SK-N-SH (cell line): ENCODE measurements at regions not wholly inside any gene's neighbourhood (a gene's known extent, or its start where the extent isn't known, plus 50 kb on each side); places are given as distances from the start of the nearest gene placed in this dataset.

Source experiments
- CTCF ChIA-PET: fragments of 300-600, 350-600 bp; formaldehyde crosslinking; extraction: SDS; loops from one replicate; lab custom pipeline; 2021; lab: Yijun Ruan, JAX
- POLR2A ChIA-PET: fragments of 350-600 bp; sonication (Branson Sonifier 250); formaldehyde crosslinking; extraction: SDS; loops from one replicate; lab custom pipeline; 2020; ENCODE audit warnings: antibody characterized with exemption, inconsistent platforms; lab: Yijun Ruan, JAX
- DNase-seq: peaks from one replicate; pipeline ENCODE4 v3.0.0; 2012
- H2AFZ ChIP-seq: fragments of 200-600 bp; sonication (generic); 2 replicates; pipeline ENCODE4 v1.8.1; 2016; ENCODE audit warnings: antibody characterized with exemption, mild to moderate bottlenecking, low read depth
- H3F3A ChIP-seq: fragments of 200-600 bp; sonication (generic); replicated peaks from 2 replicates; pipeline ENCODE3; 2016; ENCODE audit warnings: antibody characterized with exemption, mild to moderate bottlenecking; ENCODE audit not compliant: insufficient read depth
- H3K27ac ChIP-seq, 2 experiments: fragments of 200-500 bp in 1 of 2; fragments of 200-600 bp in 1 of 2; sonication (Bioruptor generic) in 1 of 2; sonication (generic), shearing (Covaris generic) in 1 of 2; 2 replicates each; pipeline versions ENCODE4 v1.5.1 to v1.6.1; 2014 to 2016; ENCODE audit warnings: low read depth in 2 of 2, inconsistent platforms in 1 of 2, low read length in 1 of 2, mild to moderate bottlenecking in 1 of 2, mixed read lengths in 1 of 2
- H3K27me3 ChIP-seq: fragments of 200-600 bp; sonication (generic), shearing (Covaris generic); 2 replicates; pipeline ENCODE4 v1.6.1; 2016; ENCODE audit warnings: mixed run types; ENCODE audit not compliant: insufficient read depth
- H3K36me3 ChIP-seq, 2 experiments: fragments of 200-500 bp in 1 of 2; fragments of 200-600 bp in 1 of 2; sonication (Bioruptor generic) in 1 of 2; sonication (generic) in 1 of 2; replicated peaks in 1 of 2; 2 replicates each; pipeline versions ENCODE3 to v1.5.1; 2014 to 2016; ENCODE audit warnings: low read length in 1 of 2, mild to moderate bottlenecking in 1 of 2; ENCODE audit not compliant: insufficient read depth in 2 of 2, control insufficient read depth in 1 of 2
- H3K4me1 ChIP-seq, 2 experiments: fragments of 200-500 bp in 1 of 2; fragments of 200-600 bp in 1 of 2; sonication (Bioruptor generic) in 1 of 2; sonication (generic), shearing (Covaris generic) in 1 of 2; 2 replicates each; pipeline versions ENCODE4 v1.5.1 to v1.6.1; 2014 to 2016; ENCODE audit warnings: low read depth in 1 of 2, low read length in 1 of 2, mixed run types in 1 of 2; ENCODE audit not compliant: insufficient read depth in 2 of 2, control insufficient read depth in 1 of 2
- H3K4me2 ChIP-seq: fragments of 200-600 bp; sonication (generic), shearing (Covaris generic); 2 replicates; pipeline ENCODE4 v1.6.1; 2017; ENCODE audit warnings: mixed run types
- H3K4me3 ChIP-seq, 2 experiments: fragments of 200-500 bp in 1 of 2; fragments of 200-600 bp in 1 of 2; sonication (Bioruptor generic) in 1 of 2; sonication (generic), shearing (Covaris generic) in 1 of 2; 2 replicates each; pipeline versions ENCODE4 v1.5.1 to v1.8.1; 2014 to 2016; ENCODE audit warnings: low read depth in 2 of 2, inconsistent platforms in 1 of 2, low read length in 1 of 2, mild to moderate bottlenecking in 1 of 2, mixed read lengths in 1 of 2, moderate library complexity in 1 of 2
- H3K79me2 ChIP-seq: fragments of 200-600 bp; sonication (generic); 2 replicates; pipeline ENCODE4 v1.8.1; 2017; ENCODE audit warnings: mild to moderate bottlenecking; ENCODE audit not compliant: insufficient read depth
- H3K9ac ChIP-seq: fragments of 200-600 bp; sonication (generic); 2 replicates; pipeline ENCODE4 v1.6.1; 2017; ENCODE audit warnings: mixed run types
- H3K9me2 ChIP-seq: fragments of 200-600 bp; sonication (generic); 2 replicates; pipeline ENCODE4 v1.6.1; 2017; ENCODE audit warnings: mixed run types
- H3K9me3 ChIP-seq: fragments of 200-600 bp; sonication (generic); 2 replicates; pipeline ENCODE4 v1.6.1; 2017; ENCODE audit warnings: mixed run types, mild to moderate bottlenecking, moderate library complexity
- H4K20me1 ChIP-seq: fragments of 200-600 bp; sonication (generic); 2 replicates; pipeline ENCODE4 v1.6.1; 2017; ENCODE audit warnings: mild to moderate bottlenecking, mixed run types; ENCODE audit not compliant: insufficient read depth
- CHD2 ChIP-seq: fragments of 150-350 bp; IDR thresholded peaks from 2 replicates; pipeline ENCODE4 v1.6.1; 2018; ENCODE audit warnings: low read length; ENCODE audit not compliant: partially characterized antibody
- FOSL2 ChIP-seq: IDR thresholded peaks from 2 replicates; pipeline ENCODE4 v1.4.0; 2012; ENCODE audit warnings: low read depth, mild to moderate bottlenecking, moderate library complexity, borderline replicate concordance
- FOXM1 ChIP-seq: IDR thresholded peaks from 2 replicates; pipeline ENCODE4 v1.4.0; 2012; ENCODE audit warnings: low read depth, mild to moderate bottlenecking
- GATA2 ChIP-seq: sonication (generic); formaldehyde crosslinking; IDR thresholded peaks from 2 replicates; pipeline ENCODE4 v1.5.0; 2020; ENCODE audit warnings: mild to moderate bottlenecking, missing genetic modification reagents
- IRF3 ChIP-seq: fragments of 150-350 bp; IDR thresholded peaks from 2 replicates; pipeline ENCODE4 v1.6.1; 2016; ENCODE audit warnings: mild to moderate bottlenecking, low read depth, low read length
- JUND ChIP-seq: IDR thresholded peaks from 2 replicates; pipeline ENCODE4 v1.4.0; 2012
- MEF2A ChIP-seq: IDR thresholded peaks from 2 replicates; pipeline ENCODE4 v1.4.0; 2012; ENCODE audit warnings: low read depth, borderline replicate concordance
- MXI1 ChIP-seq: IDR thresholded peaks from 2 replicates; pipeline ENCODE4 v1.6.1; 2012; ENCODE audit warnings: mild to moderate bottlenecking, low read depth, low read length, improper control_type of control experiment
- NRF1 ChIP-seq: IDR thresholded peaks from 2 replicates; pipeline ENCODE4 v1.6.1; 2012; ENCODE audit warnings: low read depth, mild to moderate bottlenecking, low read length
- PBX3 ChIP-seq: IDR thresholded peaks from 2 replicates; pipeline ENCODE4; 2012
- POLR2AphosphoS5 ChIP-seq: IDR thresholded peaks from 2 replicates; pipeline ENCODE4 v1.6.1; 2012; ENCODE audit warnings: low read depth, low read length
- RAD21 ChIP-seq: IDR thresholded peaks from 2 replicates; pipeline ENCODE4 v1.6.1; 2012; ENCODE audit warnings: mild to moderate bottlenecking, low read length
- RCOR1 ChIP-seq: fragments of 150-350 bp; IDR thresholded peaks from 2 replicates; pipeline ENCODE4 v1.6.1; 2017; ENCODE audit warnings: antibody characterized with exemption, low read length
- REST ChIP-seq: IDR thresholded peaks from 2 replicates; pipeline ENCODE4 v1.6.1; 2012; ENCODE audit warnings: mild to moderate bottlenecking, low read depth, low read length, moderate library complexity
- RFX5 ChIP-seq: IDR thresholded peaks from 2 replicates; pipeline ENCODE4 v1.6.1; 2012; ENCODE audit warnings: mild to moderate bottlenecking, improper control_type of control experiment, low read length
- RXRA ChIP-seq: IDR thresholded peaks from 2 replicates; pipeline ENCODE4 v1.4.0; 2012; ENCODE audit warnings: low read depth, mild to moderate bottlenecking, borderline replicate concordance
- SIN3A ChIP-seq: IDR thresholded peaks from 2 replicates; pipeline ENCODE4 v1.6.1; 2012; ENCODE audit warnings: low read depth, mild to moderate bottlenecking, low read length, moderate library complexity, borderline replicate concordance
- SMC3 ChIP-seq: IDR thresholded peaks from 2 replicates; pipeline ENCODE4 v1.6.1; 2012; ENCODE audit warnings: low read depth, low read length, improper control_type of control experiment
- TEAD4 ChIP-seq: IDR thresholded peaks from 2 replicates; pipeline ENCODE4 v1.4.0; 2012; ENCODE audit warnings: mild to moderate bottlenecking, borderline replicate concordance; ENCODE audit not compliant: insufficient read depth
- USF1 ChIP-seq: IDR thresholded peaks from 2 replicates; pipeline ENCODE4 v1.4.0; 2012; ENCODE audit warnings: low read depth, borderline replicate concordance
- USF2 ChIP-seq: fragments of 150-350 bp; IDR thresholded peaks from 2 replicates; pipeline ENCODE4 v1.6.1; 2017; ENCODE audit warnings: antibody characterized with exemption, low read length, low read depth, borderline replicate concordance
- YY1 ChIP-seq: IDR thresholded peaks from 2 replicates; pipeline ENCODE4 v1.4.0; 2012; ENCODE audit warnings: low read depth, mild to moderate bottlenecking
- WGBS: methylation state at CpG from one replicate; pipeline ENCODE4 v1.1.6; 2017; ENCODE audit warnings: low lambda C conversion rate; 5-methylcytosine and 5-hydroxymethylcytosine counted together

GRCh38 chr5:89349246-89349980, 466.4 kb upstream of the MEF2C start (continued):
- no peak for TF ChIP-seq IRF3
- TF ChIP-seq RFX5, result no peak
- no peak for TF ChIP-seq TEAD4
- TF ChIP-seq SIN3A, result no peak

- Histone ChIP-seq H3K9ac (no peak overlapping the region), H3K9me3 (no peaks in the 10 kb centered on the region), H4K20me1 (no peaks in the 10 kb centered on the region), H3F3A (peaks cover 9% of the 10 kb centered on the region), H3K27ac (no peak overlapping the region), H3K4me3 (no peak overlapping the region), H3K79me2 (no peaks in the 10 kb centered on the region), H3K9me2 (no peaks in the 10 kb centered on the region), H3K4me1 (peaks cover 0 to 7% of the 10 kb centered on the region in 2 experiments; a peak in 2 of 4 replicates), H3K27me3 (no peaks in the 10 kb centered on the region), H3K4me2 (no peak overlapping the region), H3K36me3 (no peaks in the 10 kb centered on the region), H2AFZ (no peak overlapping the region)
- POLR2A ChIA-PET, result no interaction called here
- TF ChIP-seq MEF2A (no peak), USF1 (no peak), JUND (no peak), TEAD4 (no peak), REST (no peak), NRF1 (no peak), MXI1 (no peak), RCOR1 (no peak), GATA2 (no peak), FOSL2 (no peak), USF2 (no peak), PBX3 (no peak), RAD21 (no peak), CHD2 (no peak), YY1 (no peak), SIN3A (no peak), RXRA (no peak), SMC3 (no peak), POLR2AphosphoS5 (no peak), FOXM1 (no peak)
- CTCF ChIA-PET, result no interaction called here
- WGBS, result 79% methylated on average over 1 of the region's 1 CpG
- DNase-seq, result no peak
Measured at GRCh38 chr5:89346573-89346972, 463.6 kb upstream of the MEF2C start.
